GM21515 (cell line): ENCODE measurements at regions not wholly inside any gene's neighbourhood (a gene's known extent, or its start where the extent isn't known, plus 50 kb on each side); places are given as distances from the start of the nearest gene placed in this dataset.

Source experiments
- ATAC-seq: cut with Tn5 transposase; IDR thresholded peaks from one replicate; pipeline ENCODE4 v1.9.1; 2021; ENCODE audit not compliant: unreplicated experiment

GRCh38 chr20:22001886-22002285, 296.4 kb downstream of the PAX1 start:
- ATAC-seq: no peak

- no peak for ATAC-seq
Observed at GRCh38 chr20:21995461-21995860, 290.0 kb downstream of the PAX1 start.

- ATAC-seq: no peak
Observed at GRCh38 chr20:21994203-21994602, 288.7 kb downstream of the PAX1 start.

DNA sequence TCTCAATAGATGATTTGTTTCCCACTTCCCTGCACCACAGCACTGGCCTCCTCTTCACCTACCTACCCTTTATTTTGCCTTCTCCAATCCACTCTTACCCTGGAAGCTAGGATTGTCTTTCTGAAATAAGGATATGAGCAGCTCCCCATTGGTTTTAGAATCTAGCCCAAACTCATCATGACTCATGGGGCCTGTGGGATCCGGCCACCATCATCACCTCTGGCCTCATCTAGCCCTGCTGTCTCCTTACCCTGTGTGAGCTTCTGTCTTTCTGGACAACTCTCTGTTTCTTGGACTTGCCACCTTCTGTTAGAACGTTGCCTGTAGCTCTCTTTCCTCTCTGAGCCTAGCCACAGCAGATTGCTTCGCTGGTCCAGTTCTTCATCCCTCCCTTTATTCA, 277.1 kb downstream of the PAX1 start:
- no peak for ATAC-seq

DNA sequence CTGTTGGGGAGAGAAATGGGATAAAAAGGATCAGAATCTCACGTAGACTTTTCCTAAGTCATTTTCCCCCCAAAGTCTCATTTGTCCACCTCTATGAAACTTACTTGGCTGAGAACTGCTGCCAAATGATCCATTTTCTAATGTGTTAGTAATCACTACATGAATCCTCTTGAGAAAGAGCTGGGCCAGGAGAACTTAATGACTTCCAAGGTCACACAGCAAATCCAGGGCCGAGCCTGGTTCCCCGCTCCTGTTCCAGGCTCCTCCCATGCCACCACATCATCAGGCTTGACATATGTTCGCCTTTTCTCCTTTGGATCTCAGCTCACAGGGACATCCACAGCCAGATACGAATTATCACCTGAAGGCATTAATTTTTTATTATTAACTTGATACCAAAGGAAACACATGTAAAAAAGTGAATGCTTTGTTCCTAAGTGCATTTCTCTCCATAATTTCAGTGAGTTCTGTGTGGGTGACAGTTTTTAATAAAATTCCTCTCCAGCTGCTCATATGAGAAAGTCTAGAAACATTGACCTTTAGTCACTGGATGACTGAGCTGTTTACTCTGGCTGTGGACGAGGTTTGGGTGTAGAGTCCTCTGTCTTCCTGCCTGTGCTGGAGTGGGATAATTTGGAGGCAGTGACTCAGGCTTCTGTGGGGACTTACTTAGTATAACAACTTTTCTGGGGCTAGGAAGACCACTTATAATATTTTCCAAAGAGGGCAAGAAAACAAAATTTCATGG, 276.3 kb downstream of the PAX1 start:
- ATAC-seq: no peak

GRCh38 chr20:21981179-21981578, 275.7 kb downstream of the PAX1 start:
- ATAC-seq: no peak

DNA sequence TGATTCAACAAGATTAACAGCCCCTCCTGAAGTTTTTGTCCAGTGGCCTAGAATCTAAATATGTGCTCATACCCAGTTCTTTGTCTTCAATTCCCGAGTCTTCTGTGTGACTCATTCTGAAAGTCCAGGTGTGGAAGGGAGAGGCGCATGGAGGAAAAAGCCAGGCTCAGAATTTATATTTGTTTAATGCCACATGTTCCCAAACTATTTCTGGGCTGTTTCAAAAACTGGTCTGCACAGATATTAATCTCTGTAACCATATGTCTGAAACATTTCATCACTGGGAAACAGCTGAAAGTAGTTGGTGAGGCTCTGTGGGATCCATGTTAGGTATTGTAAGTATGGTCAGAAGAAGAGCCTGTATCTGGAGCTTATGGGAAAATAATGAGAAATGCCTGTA, 266.0 kb downstream of the PAX1 start:
- ATAC-seq: no peak

- ATAC-seq: no peak
Observed at GRCh38 chr20:21968486-21968885, 263.0 kb downstream of the PAX1 start.

GRCh38 chr20:21967481-21967880, 262.0 kb downstream of the PAX1 start:
- no peak for ATAC-seq

DNA sequence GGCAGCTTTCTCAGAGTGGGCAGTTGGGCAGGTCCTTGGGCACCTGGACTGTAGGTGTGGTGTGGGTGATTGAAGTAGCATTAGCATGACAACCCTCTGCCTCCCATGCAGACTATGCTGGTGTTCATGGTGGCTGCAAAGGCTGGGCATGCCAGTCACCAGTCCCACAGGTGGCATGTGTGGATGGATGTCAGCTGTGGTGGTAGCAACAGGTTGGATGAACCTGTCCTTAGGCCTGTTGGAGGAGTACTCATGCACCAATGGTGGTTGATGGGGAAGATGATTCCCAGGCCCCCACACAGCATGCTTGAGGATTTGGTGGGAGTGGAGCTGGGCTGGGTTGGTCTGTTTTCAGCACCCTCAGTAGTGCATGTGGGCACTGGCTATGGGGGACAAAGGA, 251.1 kb downstream of the PAX1 start:
- no peak for ATAC-seq

DNA sequence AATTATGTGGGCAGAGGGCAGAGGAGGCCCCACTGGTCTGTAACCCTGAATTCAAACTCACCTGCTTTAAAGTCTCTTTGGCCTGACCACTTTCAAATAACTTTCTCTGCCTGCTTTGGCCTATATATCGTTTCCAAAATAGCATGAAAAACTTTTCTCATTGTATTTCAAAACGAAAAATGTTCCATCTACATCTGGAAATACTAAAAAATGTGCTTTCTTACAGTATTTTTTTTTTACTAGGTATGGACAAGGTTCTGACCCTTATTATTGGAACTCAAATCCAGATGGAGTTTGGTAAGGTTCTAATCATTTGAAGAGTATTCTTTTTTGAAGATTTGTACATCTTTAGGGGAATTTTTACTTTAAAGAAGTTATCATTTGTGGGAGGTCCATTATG, 241.9 kb downstream of the PAX1 start:
- no peak for ATAC-seq

DNA sequence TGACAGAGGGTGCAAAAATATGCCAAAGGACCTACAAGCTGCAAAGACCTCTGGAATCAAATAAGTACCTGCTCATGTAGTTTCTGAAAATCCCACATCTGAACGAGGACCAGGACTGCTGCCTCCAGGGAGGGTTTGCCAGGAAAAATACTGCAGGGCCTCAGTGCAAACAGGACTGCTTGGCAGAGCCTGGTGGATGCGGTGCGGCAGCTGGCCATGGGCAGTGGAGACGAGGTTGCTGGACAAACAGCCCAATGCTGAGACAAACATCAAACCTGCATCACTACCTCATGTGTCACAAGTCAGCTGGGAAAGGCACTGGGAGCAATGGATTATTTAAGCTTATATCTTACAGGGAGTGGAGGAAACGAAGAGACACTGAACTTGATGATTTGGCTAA, 238.8 kb downstream of the PAX1 start:
- no peak for ATAC-seq

DNA sequence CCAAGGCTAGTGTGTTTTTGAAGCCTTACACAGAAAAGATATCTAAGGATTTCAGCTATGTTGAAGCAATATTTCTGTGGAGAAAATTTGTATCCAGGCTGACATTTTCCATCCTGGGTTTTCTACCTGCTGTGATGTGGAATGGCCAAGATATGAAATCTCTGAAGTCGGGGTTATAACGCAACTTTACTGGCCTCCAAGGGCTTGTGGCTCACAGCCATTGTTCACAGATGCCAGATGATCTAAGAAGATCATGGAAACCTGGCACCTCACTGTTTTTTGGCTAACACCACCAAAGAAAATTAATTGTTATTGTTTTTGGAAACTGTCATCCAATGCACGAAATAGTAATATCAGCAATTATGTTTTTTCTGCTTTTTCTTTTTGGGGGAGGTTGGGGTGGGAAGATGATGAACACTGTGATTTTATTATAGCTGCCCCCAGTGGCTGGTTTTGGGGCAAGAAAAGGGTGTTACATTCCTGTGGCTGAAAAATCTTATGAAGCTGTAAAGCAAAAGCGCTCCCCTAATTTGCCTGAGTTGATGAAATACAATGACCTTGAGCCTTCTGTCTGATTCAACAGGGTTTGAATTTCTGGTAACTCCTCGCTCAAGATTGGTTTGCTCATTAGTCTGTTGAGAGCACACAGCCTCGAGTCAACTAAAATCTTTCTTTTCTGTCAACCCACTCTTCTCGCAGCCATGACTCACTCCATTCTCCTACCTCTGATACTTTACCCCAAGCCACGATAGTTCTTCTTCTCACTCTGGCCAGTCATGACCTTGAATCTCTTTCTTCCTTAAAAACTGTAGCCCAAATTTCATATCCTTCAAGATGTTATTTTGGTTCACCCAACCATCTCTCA, 236.7 kb downstream of the PAX1 start:
- no peak for ATAC-seq

- ATAC-seq: no peak
Observed at GRCh38 chr20:21936720-21937380, 231.4 kb downstream of the PAX1 start.

- ATAC-seq: no peak
Observed at GRCh38 chr20:21936261-21936660, 230.8 kb downstream of the PAX1 start.

- ATAC-seq: no peak
Observed at GRCh38 chr20:21933526-21933925, 228.1 kb downstream of the PAX1 start.

DNA sequence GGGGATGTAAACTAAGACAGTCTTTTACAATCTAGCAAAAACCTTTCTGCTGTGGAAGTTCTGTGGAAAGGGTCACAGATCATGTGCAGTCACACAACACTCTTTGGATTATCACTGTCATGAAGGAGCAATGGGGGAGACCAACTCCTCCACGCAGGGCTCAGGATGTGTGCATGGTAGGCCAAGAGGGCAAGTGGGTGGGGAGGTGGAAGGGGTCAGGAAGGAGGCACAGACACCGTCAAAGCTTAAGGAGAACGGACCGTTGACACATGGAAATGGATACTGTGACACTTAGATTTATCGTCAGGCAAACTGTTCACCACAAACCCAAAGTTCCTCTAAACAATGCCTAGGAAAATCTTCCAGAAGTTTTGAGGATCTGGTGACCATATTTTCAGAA, 215.8 kb downstream of the PAX1 start:
- ATAC-seq: no peak

GRCh38 chr20:21920211-21920610, 214.7 kb downstream of the PAX1 start:
- ATAC-seq: no peak

DNA sequence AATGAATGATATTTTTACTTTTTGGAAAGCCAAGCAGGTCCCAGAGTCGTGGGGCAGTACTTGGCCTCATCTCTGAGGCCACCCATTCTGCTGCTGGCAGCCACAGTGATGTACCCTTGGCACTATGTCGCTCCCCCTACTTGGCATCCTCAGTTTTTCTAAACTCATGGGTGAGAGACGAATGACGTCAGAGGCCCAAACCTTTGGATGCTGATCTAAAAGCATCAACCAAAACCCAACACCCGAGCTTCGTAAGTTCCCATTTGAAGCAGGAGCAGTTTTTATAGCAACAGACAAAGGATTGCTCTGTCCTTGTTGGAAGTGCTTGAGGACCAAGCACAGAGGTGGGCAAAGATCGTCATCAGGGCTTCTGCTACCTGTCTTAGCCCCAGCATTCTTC, 212.9 kb downstream of the PAX1 start:
- no peak for ATAC-seq

- no peak for ATAC-seq
Observed at GRCh38 chr20:21902391-21902790, 196.9 kb downstream of the PAX1 start.

DNA sequence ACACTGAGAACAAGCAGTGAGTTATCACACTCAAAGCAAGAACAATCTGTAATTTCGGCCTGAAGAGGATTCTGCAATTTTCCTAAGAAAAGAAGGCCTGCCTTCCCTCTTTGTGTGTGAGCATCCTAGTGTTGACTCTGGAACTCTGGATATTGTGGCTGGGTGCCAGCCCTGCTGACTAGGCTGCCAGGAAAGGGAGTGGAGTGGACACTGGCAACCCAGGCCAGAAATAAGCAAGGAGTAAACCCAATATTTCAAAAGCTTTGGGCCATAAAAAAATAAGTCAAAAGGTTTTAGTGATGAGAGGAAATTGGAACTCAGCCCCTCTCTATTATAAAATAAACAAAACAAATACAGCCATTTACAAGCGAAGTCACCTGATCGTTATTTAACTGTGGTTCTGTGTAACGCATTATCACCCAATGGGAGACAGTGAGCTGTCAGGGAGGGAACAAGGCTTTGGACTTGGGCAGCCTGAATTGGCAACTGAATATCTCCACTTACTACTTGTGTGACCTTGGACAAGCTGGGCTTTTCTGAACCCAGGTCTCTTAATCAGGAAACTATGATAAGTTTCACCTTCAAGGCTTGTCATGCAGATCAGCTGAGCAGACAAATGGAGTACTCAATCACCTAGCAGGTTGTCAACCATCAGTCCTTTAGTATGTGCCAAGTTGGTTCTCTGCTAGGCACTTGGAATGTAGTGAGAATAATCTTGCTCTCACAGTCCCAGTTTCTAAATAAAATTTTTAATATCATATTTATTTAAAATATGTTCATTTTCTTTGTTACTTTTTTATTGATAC, 196.2 kb downstream of the PAX1 start:
- no peak for ATAC-seq
